ENCODE measurements at regions not wholly inside any gene's neighbourhood (a gene's known extent, or its start where the extent isn't known, plus 50 kb on each side); places are given as distances from the start of the nearest gene placed in this dataset.
"Not testable (repeated sequence)": the region's sequence is repeated elsewhere in the genome, so short reads cannot be mapped to it uniquely, and the experiment has no call there.

GRCh38 chr12:22810036-22810435, 185.1 kb downstream of the ETNK1 start:
- DNase-seq: no peak
- WGBS (ENCODE audit: insufficient coverage, low lambda C conversion rate): 69% methylated on average over 2 of the region's 2 CpGs

GRCh38 chr12:22812531-22812930, 187.6 kb downstream of the ETNK1 start:
- no peaks in the 10 kb centered on the region for H3K36me3 ChIP-seq (ENCODE audit: control insufficient read depth, insufficient read depth, low read length)
- H3K4me1 ChIP-seq (ENCODE audit: control insufficient read depth, insufficient read depth, low read length): no peaks in the 10 kb centered on the region

More at GRCh38 chr12:22810036-22810435, 185.1 kb downstream of the ETNK1 start:
- H3K27me3 ChIP-seq (ENCODE audit: control insufficient read depth, insufficient read depth, low read length): no peaks in the 10 kb centered on the region
- H3K36me3 ChIP-seq (ENCODE audit: control insufficient read depth, insufficient read depth, low read length): no peaks in the 10 kb centered on the region
- H3K4me1 ChIP-seq (ENCODE audit: control insufficient read depth, insufficient read depth, low read length): no peaks in the 10 kb centered on the region
- H3K27ac ChIP-seq (ENCODE audit: low read length): no peak overlapping the region
- H3K9me3 ChIP-seq (ENCODE audit: control insufficient read depth, low read depth, low read length): no peaks in the 10 kb centered on the region
- no peak overlapping the region for H3K4me3 ChIP-seq (ENCODE audit: low read length)

GRCh38 chr12:22821985-22822384, 197.0 kb downstream of the ETNK1 start:
- no peaks in the 10 kb centered on the region for H3K27me3 ChIP-seq (ENCODE audit: control insufficient read depth, insufficient read depth, low read length)
- no peak for DNase-seq
- no peak overlapping the region for H3K4me3 ChIP-seq (ENCODE audit: low read length)
- peaks cover under 1% of the 10 kb centered on the region for H3K4me1 ChIP-seq (ENCODE audit: control insufficient read depth, insufficient read depth, low read length)
- H3K9me3 ChIP-seq (ENCODE audit: control insufficient read depth, low read depth, low read length): no peaks in the 10 kb centered on the region
- H3K36me3 ChIP-seq (ENCODE audit: control insufficient read depth, insufficient read depth, low read length): no peaks in the 10 kb centered on the region
- no peak overlapping the region for H3K27ac ChIP-seq (ENCODE audit: low read length)
- no CpG with 5 or more reads among the region's 4 CpGs for WGBS (ENCODE audit: insufficient coverage, low lambda C conversion rate)

More at GRCh38 chr12:22812531-22812930, 187.6 kb downstream of the ETNK1 start:
- Histone ChIP-seq H3K27me3 (ENCODE audit: control insufficient read depth, insufficient read depth, low read length) (no peaks in the 10 kb centered on the region), H3K4me3 (ENCODE audit: low read length) (no peak overlapping the region), H3K27ac (ENCODE audit: low read length) (no peak overlapping the region), H3K9me3 (ENCODE audit: control insufficient read depth, low read depth, low read length) (no peaks in the 10 kb centered on the region)
- no CpG with 5 or more reads among the region's 5 CpGs for WGBS (ENCODE audit: insufficient coverage, low lambda C conversion rate)
- no peak for DNase-seq

GRCh38 chr12:22826026-22826425, 201.1 kb downstream of the ETNK1 start:
- peaks cover 6% of the 10 kb centered on the region for H3K4me1 ChIP-seq (ENCODE audit: control insufficient read depth, insufficient read depth, low read length)
- H3K27ac ChIP-seq (ENCODE audit: low read length): no peak overlapping the region
- no peaks in the 10 kb centered on the region for H3K36me3 ChIP-seq (ENCODE audit: control insufficient read depth, insufficient read depth, low read length)
- no peak overlapping the region for H3K4me3 ChIP-seq (ENCODE audit: low read length)
- WGBS (ENCODE audit: insufficient coverage, low lambda C conversion rate): 94% methylated on average over 3 of the region's 3 CpGs
- no peak for DNase-seq
- H3K27me3 ChIP-seq (ENCODE audit: control insufficient read depth, insufficient read depth, low read length): no peaks in the 10 kb centered on the region
- no peaks in the 10 kb centered on the region for H3K9me3 ChIP-seq (ENCODE audit: control insufficient read depth, low read depth, low read length)

GRCh38 chr12:22826446-22826981, 201.5 kb downstream of the ETNK1 start:
- DNase-seq; H3K27ac ChIP-seq (ENCODE audit: low read length); H3K4me1 ChIP-seq (ENCODE audit: control insufficient read depth, insufficient read depth, low read length); H3K27me3 ChIP-seq (ENCODE audit: control insufficient read depth, insufficient read depth, low read length); H3K9me3 ChIP-seq (ENCODE audit: control insufficient read depth, low read depth, low read length); H3K36me3 ChIP-seq (ENCODE audit: control insufficient read depth, insufficient read depth, low read length); H3K4me3 ChIP-seq (ENCODE audit: low read length): not testable (repeated sequence)
- WGBS (ENCODE audit: insufficient coverage, low lambda C conversion rate): no CpG with 5 or more reads among the region's 9 CpGs

GRCh38 chr12:22828066-22828465, 203.1 kb downstream of the ETNK1 start:
- Histone ChIP-seq H3K4me1 (ENCODE audit: control insufficient read depth, insufficient read depth, low read length) (peaks cover 6% of the 10 kb centered on the region), H3K4me3 (ENCODE audit: low read length) (no peak overlapping the region), H3K9me3 (ENCODE audit: control insufficient read depth, low read depth, low read length) (no peaks in the 10 kb centered on the region), H3K27me3 (ENCODE audit: control insufficient read depth, insufficient read depth, low read length) (no peaks in the 10 kb centered on the region), H3K27ac (ENCODE audit: low read length) (no peak overlapping the region), H3K36me3 (ENCODE audit: control insufficient read depth, insufficient read depth, low read length) (no peaks in the 10 kb centered on the region)
- no peak for DNase-seq
- no CpG with 5 or more reads among the region's 3 CpGs for WGBS (ENCODE audit: insufficient coverage, low lambda C conversion rate)

- no peaks in the 10 kb centered on the region for H3K27me3 ChIP-seq (ENCODE audit: control insufficient read depth, insufficient read depth, low read length)
- H3K27ac ChIP-seq (ENCODE audit: low read length): no peak overlapping the region
- no peaks in the 10 kb centered on the region for H3K4me1 ChIP-seq (ENCODE audit: control insufficient read depth, insufficient read depth, low read length)
- WGBS (ENCODE audit: insufficient coverage, low lambda C conversion rate): 80% methylated on average over 1 of the region's 6 CpGs
- no peak overlapping the region for H3K4me3 ChIP-seq (ENCODE audit: low read length)
- H3K9me3 ChIP-seq (ENCODE audit: control insufficient read depth, low read depth, low read length): no peaks in the 10 kb centered on the region
- DNase-seq: no peak
- H3K36me3 ChIP-seq (ENCODE audit: control insufficient read depth, insufficient read depth, low read length): no peaks in the 10 kb centered on the region
Observed at GRCh38 chr12:22835431-22835830, 210.5 kb downstream of the ETNK1 start.

DNA sequence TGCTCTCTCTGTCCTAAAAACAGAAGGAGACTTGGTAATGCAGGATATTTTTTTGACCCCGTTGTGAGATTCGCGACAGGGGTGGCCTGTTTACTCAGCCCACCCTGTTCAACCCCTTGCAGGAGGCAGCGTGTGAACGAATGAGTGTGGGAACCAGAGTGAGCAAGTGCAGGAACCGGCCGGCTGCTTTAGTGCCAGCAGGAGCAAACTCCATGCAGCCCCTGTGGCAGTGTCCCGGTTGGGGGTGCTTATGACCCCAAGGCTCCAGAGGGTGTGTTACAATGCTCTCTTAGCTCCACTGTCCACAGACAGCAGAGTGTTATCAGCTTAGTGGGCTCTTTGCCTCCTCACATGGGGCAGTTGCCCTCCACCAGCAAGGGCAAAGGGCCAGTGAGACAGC, 225.2 kb downstream of the ETNK1 start:
- H3K4me3 ChIP-seq (ENCODE audit: low read length): no peak overlapping the region
- no peaks in the 10 kb centered on the region for H3K27me3 ChIP-seq (ENCODE audit: control insufficient read depth, insufficient read depth, low read length)
- DNase-seq: no peak
- no peak overlapping the region for H3K27ac ChIP-seq (ENCODE audit: low read length)
- no peaks in the 10 kb centered on the region for H3K4me1 ChIP-seq (ENCODE audit: control insufficient read depth, insufficient read depth, low read length)
- H3K36me3 ChIP-seq (ENCODE audit: control insufficient read depth, insufficient read depth, low read length): no peaks in the 10 kb centered on the region
- WGBS (ENCODE audit: insufficient coverage, low lambda C conversion rate): no CpG with 5 or more reads among the region's 8 CpGs
- no peaks in the 10 kb centered on the region for H3K9me3 ChIP-seq (ENCODE audit: control insufficient read depth, low read depth, low read length)

DNA sequence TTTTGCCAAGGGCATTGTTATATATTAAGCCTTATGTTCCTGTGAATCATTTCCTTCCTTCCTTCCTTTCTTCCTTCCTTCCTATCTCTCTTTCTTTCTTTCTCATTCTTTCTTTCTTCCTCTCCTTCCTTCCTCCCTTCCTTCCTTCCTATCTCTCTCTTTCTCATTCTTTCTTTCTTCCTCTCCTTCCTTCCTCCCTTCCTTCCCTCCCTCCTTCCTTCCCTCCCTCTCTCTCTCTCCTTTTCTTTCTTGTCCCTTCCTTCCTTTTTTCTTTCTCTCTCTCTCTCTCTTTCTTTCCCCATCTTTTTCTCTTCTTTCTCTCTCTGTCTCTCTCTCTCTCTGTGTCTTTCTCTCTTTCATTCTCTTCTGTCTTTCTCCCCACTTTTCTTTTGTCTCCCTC, 226.6 kb downstream of the ETNK1 start:
- Histone ChIP-seq H3K4me1 (ENCODE audit: control insufficient read depth, insufficient read depth, low read length) (no peaks in the 10 kb centered on the region), H3K4me3 (ENCODE audit: low read length) (no peak overlapping the region)
- no peak for DNase-seq

DNA sequence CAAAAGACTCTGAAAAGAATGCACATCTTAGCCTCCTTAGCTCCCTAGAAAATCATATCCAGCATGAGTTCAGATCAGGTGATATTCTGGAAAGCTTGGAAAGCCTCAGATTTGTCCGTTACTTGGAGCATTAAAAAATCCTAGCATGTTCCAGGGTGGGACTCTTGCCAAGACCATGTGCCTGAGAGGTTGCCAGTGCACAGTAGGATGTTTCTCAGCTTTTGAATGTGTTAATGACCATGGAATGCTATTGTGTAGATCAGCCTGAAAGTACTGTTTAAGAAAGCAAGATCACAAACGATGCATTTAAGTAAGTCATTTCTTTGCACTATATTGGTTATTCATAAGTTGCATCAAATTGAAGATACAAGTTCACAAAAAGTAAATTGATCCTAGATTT, 230.5 kb downstream of the ETNK1 start:
- 40% methylated on average over 1 of the region's 2 CpGs for whole genome bisulfite sequencing (ENCODE audit: insufficient coverage, low lambda C conversion rate)
- DNase-seq: no peak
- H3K4me3 ChIP-seq (ENCODE audit: low read length): no peak overlapping the region

More for the DNA sequence above, 226.6 kb downstream of the ETNK1 start:
- Histone ChIP-seq H3K27ac (ENCODE audit: low read length) (no peak overlapping the region), H3K36me3 (ENCODE audit: control insufficient read depth, insufficient read depth, low read length) (no peaks in the 10 kb centered on the region), H3K27me3 (ENCODE audit: control insufficient read depth, insufficient read depth, low read length) (no peaks in the 10 kb centered on the region), H3K9me3 (ENCODE audit: control insufficient read depth, low read depth, low read length) (no peaks in the 10 kb centered on the region)

GRCh38 chr12:22856178-22856577, 231.2 kb downstream of the ETNK1 start:
- H3K27ac ChIP-seq (ENCODE audit: low read length): no peak overlapping the region
- DNase-seq: peak in 1 of 2 donors; percentile 9
- H3K9me3 ChIP-seq (ENCODE audit: control insufficient read depth, low read depth, low read length): no peaks in the 10 kb centered on the region
- no peaks in the 10 kb centered on the region for H3K36me3 ChIP-seq (ENCODE audit: control insufficient read depth, insufficient read depth, low read length)
- H3K4me3 ChIP-seq (ENCODE audit: low read length): no peak overlapping the region
- H3K27me3 ChIP-seq (ENCODE audit: control insufficient read depth, insufficient read depth, low read length): no peaks in the 10 kb centered on the region
- whole genome bisulfite sequencing (ENCODE audit: insufficient coverage, low lambda C conversion rate): 0% methylated on average over 1 of the region's 2 CpGs
- H3K4me1 ChIP-seq (ENCODE audit: control insufficient read depth, insufficient read depth, low read length): no peaks in the 10 kb centered on the region

More for the DNA sequence above, 230.5 kb downstream of the ETNK1 start:
- Histone ChIP-seq H3K27me3 (ENCODE audit: control insufficient read depth, insufficient read depth, low read length) (no peaks in the 10 kb centered on the region), H3K27ac (ENCODE audit: low read length) (no peak overlapping the region), H3K9me3 (ENCODE audit: control insufficient read depth, low read depth, low read length) (no peaks in the 10 kb centered on the region), H3K4me1 (ENCODE audit: control insufficient read depth, insufficient read depth, low read length) (no peaks in the 10 kb centered on the region), H3K36me3 (ENCODE audit: control insufficient read depth, insufficient read depth, low read length) (no peaks in the 10 kb centered on the region)
